NOMO-1 treated with DMSO at 0.1 percent for 48 hours (cell line): ENCODE measurements at regions not wholly inside any gene's neighbourhood (a gene's known extent, or its start where the extent isn't known, plus 50 kb on each side); places are given as distances from the start of the nearest gene placed in this dataset.

Experiments
- DNase-seq: peaks from one replicate; lab custom pipeline; 2025; ENCODE audit not compliant: unreplicated experiment; lab: John Stamatoyannopoulos, UW

DNA sequence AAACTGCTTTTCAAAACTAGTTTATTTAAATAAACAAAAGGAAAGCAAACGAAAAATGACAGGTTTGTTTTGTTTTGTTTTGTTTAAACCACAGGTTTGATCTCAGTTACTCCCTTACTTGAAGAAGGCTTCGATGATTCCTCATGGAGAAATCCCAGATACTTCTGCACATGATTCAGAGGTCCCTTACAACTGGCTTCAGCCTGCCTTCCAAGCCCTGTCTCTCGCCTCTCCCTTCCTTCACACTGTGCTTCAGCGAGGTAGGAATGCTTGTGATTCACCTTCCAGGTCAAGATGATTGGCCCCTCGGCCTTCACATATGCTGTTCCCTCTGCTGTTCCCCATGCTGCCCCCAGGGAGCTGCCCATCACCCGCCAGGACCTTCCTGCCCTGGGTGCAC, 104.1 kb upstream of the ITGA6 start:
- no peak for DNase-seq

DNA sequence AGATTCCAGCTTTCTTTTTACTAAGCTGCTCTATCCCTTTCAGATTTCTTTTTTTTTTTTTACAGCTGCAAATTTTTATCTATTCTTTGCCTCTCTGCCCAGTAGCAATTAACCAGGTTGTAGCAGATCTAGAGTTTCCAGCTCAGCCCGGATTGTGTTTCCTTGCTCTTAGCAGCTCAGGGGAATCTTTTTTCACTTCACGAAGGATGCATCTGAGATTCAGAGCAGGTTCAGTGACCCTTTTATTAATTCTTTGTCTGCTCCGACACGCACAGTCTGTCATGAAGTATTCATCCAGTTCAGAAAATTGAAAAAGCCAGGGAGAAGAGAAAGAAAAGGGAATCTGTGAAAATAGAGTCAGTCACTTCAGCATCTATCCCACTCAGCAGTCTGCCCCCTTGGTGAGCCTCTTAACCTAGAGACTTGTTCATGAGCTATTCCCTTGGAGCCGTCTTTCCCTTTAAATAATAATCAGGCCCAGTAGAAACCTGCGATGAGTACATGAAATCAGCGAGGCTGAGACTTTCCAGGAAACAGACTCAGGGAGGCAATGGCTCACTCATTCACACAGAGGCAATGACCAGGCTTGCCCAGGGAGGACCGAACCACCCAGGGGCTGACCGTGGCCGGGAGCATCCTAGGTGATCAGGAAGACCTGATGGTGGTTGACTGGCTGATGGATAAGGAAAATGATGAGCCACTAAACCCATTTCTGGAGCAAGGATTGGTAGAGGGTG, 103.4 kb upstream of the ITGA6 start:
- no peak for DNase-seq

DNA sequence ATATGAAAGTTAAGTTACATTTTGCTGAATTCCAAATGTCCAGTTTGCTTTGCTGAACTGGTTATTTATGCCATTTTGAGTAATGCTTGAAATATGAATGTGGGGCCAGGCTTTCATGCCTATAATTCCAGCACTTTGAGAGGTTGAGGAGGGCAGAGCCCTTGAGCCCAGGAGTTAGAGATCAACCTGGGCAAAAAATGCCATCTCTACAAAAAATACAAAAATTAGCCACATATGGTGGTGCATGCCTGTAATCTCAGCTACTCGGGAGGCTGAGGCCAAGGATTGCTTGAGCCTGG, 101.2 kb upstream of the ITGA6 start:
- no peak for DNase-seq

DNA sequence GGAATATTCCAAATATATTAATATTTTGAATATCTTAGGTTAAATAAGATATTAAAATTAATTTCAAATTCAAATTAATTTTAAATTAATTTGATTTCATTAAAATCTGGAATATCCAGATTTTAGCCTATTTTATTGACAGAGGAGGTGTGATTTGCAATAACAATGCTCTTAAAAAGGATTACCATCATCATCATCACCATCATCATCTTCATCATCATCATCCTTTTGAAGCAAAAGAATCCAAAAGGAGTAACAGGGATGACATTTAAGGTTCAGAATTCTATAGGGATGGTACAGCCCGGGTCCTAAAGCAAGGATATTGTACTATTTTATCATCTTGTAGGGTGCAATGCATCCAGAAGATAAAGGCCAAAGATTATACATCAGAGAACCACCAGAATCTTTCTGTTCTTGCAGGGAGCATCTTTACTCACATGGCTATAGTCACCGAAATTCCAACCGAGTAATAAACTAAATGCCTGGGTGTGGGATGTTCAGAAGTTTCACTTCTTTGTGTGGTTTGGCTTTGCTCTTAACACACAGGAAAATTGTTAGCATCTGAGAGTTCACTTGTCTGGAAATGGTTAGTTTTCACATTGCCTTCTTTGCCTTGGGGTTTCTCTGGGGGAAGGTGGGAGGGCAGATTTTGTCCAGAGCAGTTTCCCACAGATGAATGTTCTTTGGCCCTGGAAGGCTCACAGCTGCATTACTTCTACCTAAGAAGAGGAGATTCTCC, 99.1 kb upstream of the ITGA6 start:
- no peak for DNase-seq

DNA sequence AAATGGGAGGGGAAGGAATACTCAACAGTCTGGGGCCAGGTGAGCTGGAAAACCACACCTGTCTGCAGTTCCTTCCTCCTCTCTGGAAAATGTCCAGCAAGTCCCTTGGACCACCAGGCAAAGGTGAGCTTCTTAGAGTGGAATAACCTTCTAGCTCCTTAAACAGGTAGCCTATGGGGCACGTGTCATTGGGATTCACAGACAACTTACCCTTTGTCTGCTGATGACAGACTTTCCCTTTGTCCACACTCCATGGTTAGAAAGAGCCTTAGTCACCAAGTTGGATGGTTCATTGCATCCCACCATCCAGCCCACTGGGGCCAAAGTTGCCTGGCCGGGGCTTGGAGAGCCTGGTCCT, 98.0 kb upstream of the ITGA6 start:
- no peak for DNase-seq

DNA sequence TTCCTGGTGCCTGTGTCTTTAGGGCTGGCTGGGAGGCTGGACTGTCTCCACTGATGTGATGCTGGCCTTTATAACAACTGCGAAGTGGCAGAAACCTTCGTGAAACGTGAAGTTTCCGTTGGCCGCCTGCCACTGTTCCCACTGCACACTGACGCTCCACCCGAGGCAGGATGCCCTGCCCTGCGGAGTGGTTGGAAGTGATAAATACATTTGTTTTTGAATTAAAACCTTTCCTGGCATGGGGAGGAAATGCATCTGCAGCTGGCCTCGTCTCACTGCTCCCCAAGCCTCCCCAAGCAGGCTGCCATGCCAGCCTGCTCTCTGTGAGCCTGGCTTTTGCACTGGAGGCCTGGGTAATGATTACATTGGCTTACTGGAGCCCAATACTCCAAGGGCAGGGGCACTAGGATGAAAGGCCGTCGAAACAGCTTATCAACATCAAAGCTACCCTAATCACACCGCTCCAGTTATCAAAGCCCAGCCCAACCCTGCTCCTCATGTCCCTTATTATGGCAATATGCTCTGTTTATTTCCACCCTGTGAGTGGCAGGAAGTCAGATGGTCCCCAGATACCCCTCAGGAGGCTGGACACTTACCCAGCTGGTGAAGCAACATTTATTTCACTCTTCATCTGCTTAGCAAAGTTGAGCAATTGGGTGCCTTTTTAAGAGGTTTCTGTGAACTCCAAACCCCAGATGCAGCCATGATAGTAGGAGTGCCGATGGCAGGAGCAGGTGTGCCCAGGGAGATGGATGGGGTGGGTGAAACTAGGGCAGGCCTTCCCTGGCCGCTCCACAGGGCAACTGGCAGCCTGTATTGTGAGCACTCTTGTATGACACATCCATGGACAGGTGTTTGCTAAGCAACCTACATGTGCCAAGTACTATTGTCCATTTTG, 97.4 kb upstream of the ITGA6 start:
- DNase-seq: no peak

DNA sequence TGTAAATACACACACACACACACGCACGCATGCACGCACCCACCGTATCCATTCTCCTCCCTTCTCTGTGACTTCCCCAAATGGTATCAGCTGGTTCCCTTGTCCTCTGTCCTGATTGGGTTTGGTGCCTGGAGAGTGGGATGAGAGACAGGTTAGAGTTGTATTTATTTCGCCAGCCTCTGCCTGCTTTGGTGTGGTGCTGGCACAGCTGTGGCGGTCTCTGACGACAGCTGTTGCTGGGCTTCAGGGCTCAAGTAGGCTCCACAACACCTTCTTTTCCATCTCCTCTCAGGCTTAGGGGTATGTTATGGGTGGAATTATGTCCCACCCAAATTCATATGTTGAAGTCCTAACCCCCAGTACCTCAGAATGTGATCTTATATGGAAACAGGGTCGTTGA, 94.9 kb upstream of the ITGA6 start:
- DNase-seq: no peak

DNA sequence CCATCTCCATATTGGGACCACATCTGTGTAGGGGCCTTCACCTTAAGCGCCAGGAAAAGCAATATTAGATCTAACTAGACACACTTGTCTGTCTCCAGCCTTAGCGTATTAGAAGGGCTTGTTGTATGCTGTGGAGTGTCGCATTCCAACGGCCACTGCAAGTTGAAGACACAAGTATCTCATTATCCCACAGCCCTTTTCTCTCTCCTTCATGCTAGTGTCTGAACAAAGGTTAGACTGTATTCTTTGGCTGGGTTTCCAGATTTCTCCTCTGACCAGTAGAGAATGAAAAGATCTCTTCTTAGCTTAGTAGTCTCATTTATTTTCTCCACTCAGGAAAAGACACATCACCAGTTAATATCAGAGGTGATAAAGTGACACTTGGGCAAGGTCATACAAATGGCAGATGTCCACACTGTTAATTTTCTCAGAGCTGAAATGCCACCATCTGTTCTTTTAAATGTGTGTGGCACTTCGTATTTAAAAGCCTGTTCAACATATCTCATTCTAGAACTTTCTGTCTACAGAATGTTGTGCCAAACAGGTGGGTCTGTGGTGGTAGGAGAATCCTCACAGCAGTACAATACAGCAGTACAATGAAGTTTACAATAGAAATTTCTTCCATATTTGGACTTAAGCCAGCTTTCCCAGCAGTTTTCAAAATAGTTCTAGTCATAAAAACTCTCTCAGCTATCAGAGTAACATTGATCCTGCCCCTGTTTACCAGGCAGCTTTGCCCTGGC, 94.0 kb upstream of the ITGA6 start:
- no peak for DNase-seq

DNA sequence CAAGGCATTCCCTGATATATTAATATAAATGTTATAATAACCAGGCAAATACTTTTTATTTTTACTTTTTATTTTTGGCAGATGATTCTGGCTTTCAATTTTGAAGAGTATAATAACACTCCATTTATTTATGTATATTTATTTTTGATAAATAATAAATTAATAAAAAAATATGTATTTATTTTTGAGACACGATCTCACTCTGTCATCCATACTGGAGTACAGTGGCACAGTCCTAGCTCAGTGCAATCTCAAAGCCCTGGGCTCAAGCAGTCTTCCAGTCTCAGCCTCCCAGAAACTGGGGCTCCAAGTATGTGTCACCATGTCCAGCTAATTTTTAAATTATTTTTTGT, 93.4 kb upstream of the ITGA6 start:
- DNase-seq: no peak

DNA sequence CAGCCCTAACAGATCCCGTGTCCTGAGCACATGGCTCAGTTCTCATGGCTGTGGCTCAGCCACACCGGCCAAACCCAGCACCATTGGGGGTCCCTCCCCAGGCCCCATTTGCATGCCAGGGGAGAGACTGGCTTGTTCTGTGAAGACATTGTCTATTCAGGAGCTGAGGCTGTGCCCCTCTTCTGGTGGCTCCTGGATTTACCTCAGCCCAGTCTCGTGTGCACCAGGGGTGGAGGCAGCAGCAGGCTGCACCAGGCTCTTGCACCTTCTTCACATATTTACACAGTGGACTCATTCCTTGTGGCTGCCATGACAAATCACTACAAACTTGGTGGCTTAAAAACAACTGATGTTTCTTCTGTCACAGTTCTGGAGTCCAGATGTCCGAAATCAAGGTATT, 92.4 kb upstream of the ITGA6 start:
- no peak for DNase-seq

DNA sequence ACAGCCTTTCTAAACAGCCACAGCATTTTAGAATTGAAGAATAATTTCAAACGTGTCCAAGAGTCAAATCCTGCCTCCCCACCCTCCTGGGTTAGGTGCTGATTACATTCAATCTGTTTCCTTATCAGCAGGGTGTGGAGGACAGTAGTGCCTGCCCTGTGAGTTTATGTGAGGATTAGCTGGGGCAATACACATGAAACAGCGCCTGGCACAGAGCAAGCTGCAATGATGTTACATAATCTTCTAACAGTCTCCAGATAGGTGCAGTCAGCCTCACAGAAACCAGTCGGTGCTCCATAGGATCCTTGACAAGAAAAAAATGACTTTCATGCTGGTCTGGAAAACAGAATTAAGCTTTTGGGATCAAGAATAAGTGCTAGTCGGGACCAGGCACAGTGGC, 91.7 kb upstream of the ITGA6 start:
- no peak for DNase-seq

DNA sequence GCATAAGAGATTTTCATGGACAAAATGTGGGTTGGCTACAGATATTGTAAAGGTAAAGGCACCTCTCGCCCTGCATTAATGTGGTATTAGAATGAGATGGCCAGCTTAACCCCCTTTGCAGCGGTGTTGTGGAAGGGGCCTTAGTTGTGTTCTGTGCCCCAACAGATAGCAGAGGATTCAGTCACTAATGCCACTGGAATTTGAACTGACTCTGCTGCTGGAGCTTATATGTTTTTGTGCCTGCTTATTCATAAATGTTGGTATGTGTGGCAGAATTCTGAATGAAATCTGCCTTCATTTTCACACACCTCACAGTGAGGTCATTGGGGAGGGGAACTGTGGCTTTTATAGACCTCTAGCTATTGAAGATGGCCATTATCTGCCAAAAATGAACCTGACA, 90.7 kb upstream of the ITGA6 start:
- DNase-seq: no peak

DNA sequence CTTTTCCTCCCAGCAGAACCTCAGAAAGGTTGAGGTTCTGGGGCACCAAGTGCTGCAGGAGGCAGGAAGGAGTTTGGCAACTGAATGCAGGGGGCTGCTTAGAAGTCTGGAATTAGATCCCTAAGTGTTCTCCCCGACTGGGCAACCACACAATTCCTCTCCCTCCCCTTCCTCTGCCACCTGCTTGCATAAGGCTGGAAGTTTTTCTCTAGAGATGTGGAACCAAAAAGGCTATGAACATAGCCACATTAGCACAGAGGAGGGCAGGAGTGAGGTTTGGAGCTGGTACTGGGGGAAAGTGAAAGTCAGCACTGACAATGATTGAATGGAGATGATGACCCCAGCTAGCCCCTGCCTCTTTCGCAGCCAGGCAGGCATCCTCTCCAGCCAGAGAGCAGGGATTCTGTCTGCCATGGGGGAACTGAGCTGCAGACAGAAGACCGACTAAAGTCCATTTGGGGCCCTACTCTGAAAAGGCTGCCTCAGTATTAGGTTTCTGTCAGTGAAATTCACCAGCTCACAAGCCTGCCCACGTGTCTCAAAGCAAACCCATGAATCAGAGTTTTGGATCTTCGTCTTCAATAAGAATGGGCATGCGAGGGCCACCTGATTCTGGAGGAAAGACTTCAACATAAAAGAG, 87.9 kb upstream of the ITGA6 start:
- no peak for DNase-seq

DNA sequence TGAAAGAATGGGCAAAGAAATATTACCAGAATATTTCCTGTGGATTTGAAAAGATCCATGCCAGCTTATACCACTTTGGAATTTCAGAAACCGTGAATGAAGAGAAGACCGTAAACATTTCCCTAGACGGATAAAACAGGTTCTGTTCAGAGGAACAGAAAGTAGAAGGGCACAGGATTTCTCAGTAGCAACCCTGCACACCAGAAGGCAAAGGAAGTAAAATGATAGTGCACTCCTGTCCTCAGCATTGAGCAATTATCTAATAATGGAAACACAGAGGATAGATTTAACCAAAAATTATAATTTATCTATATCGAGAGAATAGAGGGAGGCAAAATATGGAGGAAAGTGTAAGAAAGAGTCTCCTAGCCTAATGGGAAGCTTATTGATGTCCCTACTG, 87.0 kb upstream of the ITGA6 start:
- peak; percentile 55 for DNase-seq

DNA sequence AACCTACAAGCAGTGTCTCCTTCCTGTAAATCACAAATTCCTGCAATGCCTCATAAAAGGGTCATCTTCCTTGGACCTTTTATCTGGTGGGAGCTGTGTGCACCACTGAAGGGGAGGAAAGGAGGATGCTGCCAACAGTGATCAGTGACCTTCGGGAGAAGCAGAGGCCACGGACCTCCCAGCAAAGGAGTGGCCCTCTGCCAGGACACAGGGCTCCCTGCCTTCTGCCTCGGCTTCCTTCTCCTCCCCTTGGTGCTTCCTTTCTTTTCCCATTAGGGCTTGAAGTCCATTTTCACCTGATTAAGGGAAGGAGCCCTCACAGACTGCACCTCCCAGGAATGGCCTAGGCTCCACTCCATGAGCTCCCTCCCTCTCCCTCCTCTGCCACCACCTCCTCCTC, 85.3 kb upstream of the ITGA6 start:
- no peak for DNase-seq

DNA sequence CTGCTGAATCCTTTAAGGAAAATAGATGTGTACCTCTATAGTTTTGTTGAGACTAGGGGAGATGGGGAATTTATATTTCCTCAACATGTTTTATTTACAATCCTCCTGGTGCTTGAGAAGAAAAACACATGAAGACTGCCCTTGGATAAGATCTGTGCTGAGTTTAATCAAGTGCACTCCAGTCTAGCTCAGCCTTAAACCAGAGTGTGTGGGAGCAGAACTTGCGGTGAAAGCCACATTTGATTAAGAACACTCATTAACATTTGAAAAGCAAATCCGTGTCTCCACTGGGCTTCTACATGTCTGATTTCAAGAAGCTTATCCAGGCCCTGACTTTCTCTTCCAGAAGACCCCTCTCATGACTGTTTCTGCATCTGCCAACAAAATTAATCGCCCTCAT, 84.8 kb upstream of the ITGA6 start:
- no peak for DNase-seq

DNA sequence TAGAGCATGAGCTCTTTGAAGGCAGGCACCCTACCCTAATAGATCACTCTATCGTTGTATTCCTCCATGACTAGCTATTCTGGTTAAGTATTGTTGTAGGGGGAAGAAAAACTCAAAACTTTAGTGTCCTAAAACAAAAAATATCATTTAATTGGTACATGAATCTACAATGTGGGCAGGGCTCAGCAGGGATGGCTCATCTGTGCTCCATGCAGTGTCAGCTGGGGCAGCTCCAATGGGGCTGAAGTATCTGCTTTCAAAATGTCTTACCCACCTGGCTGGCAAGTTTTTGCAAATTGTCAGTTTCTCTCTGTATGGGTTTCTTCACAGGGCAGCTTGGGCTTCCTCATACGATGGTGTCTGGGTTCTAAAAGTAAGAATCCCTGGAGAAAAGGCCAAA, 83.2 kb upstream of the ITGA6 start:
- DNase-seq: no peak

DNA sequence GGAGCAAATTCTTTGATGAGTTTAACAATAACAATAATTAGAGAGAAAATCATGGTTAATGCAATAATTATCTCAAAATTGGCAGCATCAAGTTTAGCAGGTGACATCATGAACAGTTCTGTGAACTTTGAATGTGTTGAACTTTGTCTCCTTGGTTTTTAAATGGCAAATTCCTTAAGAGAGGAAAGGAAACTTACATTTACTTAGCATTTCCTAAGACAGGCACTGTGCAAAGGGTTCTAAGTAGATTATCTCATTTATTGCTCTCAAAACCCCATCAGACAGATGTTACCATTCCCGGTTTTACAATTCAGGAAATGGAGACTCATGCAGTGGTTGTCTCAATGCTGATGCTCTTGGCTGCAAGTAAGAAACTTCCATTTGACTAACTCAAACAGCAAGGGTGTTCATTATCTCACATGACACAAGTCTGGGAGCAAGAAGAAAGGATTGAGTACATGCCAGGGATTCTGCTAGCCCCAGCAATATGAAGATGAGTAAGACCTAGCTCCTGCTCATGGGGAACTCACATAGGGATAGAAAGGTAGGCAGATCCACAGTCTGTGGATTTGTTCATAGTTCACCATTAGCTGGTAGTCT, 81.3 kb upstream of the ITGA6 start:
- DNase-seq: no peak

DNA sequence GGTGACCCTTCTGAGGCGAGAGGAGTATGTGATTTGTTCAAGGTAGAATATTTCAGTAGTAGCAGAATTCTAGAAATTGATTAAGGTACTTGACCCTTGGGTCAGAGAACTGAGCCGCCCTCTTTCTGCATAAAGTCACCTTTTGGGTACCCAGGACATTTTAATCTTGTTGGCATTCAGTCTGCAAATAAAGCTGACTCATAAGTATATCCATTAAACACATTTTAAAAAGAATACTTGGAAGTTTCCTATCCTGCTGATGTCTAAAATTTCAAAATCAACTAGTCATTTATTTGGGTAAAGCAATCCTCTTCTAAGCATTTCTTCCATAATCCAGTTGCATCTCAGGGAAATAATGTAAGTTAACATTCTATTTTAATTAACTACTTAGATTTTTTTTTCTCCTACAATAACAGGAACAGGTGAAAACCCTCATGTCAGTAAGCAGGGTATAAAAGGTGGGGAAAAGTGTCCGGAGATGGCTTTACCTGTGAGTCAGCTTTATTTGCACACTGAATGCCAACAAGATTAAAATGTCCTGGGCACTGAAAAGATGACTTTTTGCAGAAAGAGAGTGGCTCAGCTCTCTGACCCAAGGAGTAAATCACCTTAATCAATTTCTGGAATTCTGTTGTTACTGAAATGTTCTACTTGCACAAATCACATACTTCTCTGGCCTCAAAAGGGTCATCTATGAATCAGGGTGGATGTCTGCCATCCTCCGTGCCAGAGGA, 78.7 kb upstream of the ITGA6 start:
- no peak for DNase-seq
